SJSA1 (cell line): ENCODE measurements at regions not wholly inside any gene's neighbourhood (a gene's known extent, or its start where the extent isn't known, plus 50 kb on each side); places are given as distances from the start of the nearest gene placed in this dataset.

Source experiments
- DNase-seq, 2 experiments: peaks; one replicate each; pipeline ENCODE4 v3.0.0-alpha.2; 2015 to 2020; ENCODE audit warnings: low spot score in 2 of 2, low read depth in 1 of 2
- H3K27ac ChIP-seq: fragments of 250-450 bp; sonication (Bioruptor Pico); 2 replicates; pipeline ENCODE4 v1.5.1; 2020; ENCODE audit warnings: mild to moderate bottlenecking, moderate library complexity
- H3K27me3 ChIP-seq: fragments of 250-450 bp; sonication (Bioruptor Pico); replicated peaks from 2 replicates; pipeline ENCODE4 v1.5.1; 2020; ENCODE audit warnings: mild to moderate bottlenecking, moderate library complexity
- H3K36me3 ChIP-seq: fragments of 250-450 bp; sonication (Bioruptor Pico); 2 replicates; pipeline ENCODE4 v1.5.1; 2020; ENCODE audit warnings: mild to moderate bottlenecking
- H3K4me1 ChIP-seq: fragments of 250-450 bp; sonication (Bioruptor Pico); replicated peaks from 2 replicates; pipeline ENCODE4 v1.6.1; 2021; ENCODE audit warnings: mild to moderate bottlenecking
- H3K4me3 ChIP-seq: fragments of 250-450 bp; sonication (Bioruptor Pico); 2 replicates; pipeline ENCODE4 v1.5.1; 2020; ENCODE audit warnings: mild to moderate bottlenecking
- H3K9me3 ChIP-seq: fragments of 250-450 bp; sonication (Bioruptor Pico); replicated peaks from 2 replicates; pipeline ENCODE4 v1.5.1; 2020; ENCODE audit warnings: mild to moderate bottlenecking

GRCh38 chr16:79293836-79294460, 306.6 kb downstream of the MAF start:
- Histone ChIP-seq H3K9me3 (no peaks in the 10 kb centered on the region), H3K36me3 (no peaks in the 10 kb centered on the region), H3K4me3 (no peak overlapping the region), H3K27me3 (no peaks in the 10 kb centered on the region), H3K4me1 (no peaks in the 10 kb centered on the region), H3K27ac (no peak overlapping the region)
- no peak for DNase-seq

DNA sequence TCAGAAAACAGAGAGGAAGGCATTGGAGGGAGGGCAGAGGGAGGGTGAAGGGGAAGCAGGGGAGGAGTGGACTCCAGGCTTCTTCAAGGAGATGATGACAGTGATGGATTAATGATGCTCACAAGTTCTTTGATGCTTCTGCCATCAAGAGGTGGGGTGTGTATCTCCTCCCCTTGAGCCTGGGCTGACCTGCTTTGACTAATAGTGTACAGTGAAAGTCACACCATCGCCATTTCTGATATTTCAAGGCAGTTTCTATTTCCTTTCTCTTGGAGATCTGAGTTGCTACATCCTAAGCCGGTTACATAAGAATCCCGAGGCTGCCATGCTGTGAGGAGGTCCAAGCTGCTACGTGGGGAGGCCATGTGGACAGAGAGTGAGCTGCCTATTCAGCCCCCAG, 312.5 kb downstream of the MAF start:
- Histone ChIP-seq H3K27me3 (no peaks in the 10 kb centered on the region), H3K4me3 (no peak overlapping the region), H3K36me3 (no peaks in the 10 kb centered on the region), H3K4me1 (no peaks in the 10 kb centered on the region), H3K27ac (no peak overlapping the region), H3K9me3 (no peaks in the 10 kb centered on the region)
- DNase-seq = no peak

DNA sequence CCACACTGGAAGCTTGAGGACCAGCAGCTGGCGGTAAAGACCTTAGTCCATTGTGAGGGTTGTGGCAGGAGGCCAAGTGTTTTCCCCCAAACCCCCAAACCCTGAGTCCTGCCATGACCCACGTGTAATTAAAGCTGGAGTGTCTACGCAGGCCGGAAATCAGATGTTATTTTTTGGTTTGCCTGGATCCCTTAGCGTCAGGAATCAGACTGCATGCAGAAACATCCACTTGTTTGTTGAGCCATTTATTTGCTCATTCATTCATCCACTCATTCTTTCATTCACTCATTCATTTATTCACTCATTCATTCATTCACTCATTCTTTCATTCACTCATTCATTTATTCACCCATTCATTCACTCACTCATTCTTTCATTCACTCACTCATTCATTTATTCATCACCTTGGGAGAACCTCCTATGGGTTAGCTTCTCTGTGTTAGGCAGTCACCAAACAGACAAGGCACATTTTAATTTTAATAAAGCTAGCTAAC, 313.1 kb downstream of the MAF start:
- no peaks in the 10 kb centered on the region for H3K36me3 ChIP-seq
- H3K27ac ChIP-seq = no peak overlapping the region
- H3K4me1 ChIP-seq = no peaks in the 10 kb centered on the region
- H3K27me3 ChIP-seq = no peaks in the 10 kb centered on the region
- no peak overlapping the region for H3K4me3 ChIP-seq
- H3K9me3 ChIP-seq = no peaks in the 10 kb centered on the region
- DNase-seq = no peak

GRCh38 chr16:79286646-79287423, 313.7 kb downstream of the MAF start:
- DNase-seq = no peak
- H3K4me1 ChIP-seq = no peaks in the 10 kb centered on the region

GRCh38 chr16:79284766-79285165, 315.8 kb downstream of the MAF start:
- no peak overlapping the region for H3K4me3 ChIP-seq
- no peaks in the 10 kb centered on the region for H3K9me3 ChIP-seq
- no peaks in the 10 kb centered on the region for H3K4me1 ChIP-seq
- DNase-seq = no peak
- no peaks in the 10 kb centered on the region for H3K36me3 ChIP-seq
- no peak overlapping the region for H3K27ac ChIP-seq
- no peaks in the 10 kb centered on the region for H3K27me3 ChIP-seq

More at GRCh38 chr16:79286646-79287423, 313.7 kb downstream of the MAF start:
- Histone ChIP-seq H3K36me3 (no peaks in the 10 kb centered on the region), H3K27me3 (no peaks in the 10 kb centered on the region), H3K27ac (no peak overlapping the region), H3K9me3 (no peaks in the 10 kb centered on the region), H3K4me3 (no peak overlapping the region)

DNA sequence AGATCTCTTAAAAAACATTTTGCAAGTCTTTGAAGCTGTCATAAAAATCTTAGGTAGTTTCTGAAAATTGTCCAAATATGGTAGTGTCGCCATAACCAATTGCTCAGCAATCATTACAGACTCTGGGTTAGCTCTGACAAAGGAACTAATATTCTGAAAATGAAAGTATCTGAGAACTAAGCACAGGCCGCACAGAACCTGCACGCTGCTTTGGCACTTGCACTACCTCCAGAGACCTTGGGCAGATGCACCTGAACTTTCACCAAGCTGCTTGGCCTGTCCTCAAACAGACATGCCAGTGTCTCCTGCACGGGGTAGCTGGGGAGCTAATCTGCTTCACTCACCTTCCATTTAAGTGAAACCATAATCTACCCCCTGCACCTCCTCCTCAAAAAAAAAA, 317.0 kb downstream of the MAF start:
- Histone ChIP-seq H3K27ac (no peak overlapping the region), H3K4me1 (no peaks in the 10 kb centered on the region), H3K4me3 (no peak overlapping the region), H3K27me3 (no peaks in the 10 kb centered on the region), H3K9me3 (no peaks in the 10 kb centered on the region), H3K36me3 (no peaks in the 10 kb centered on the region)
- DNase-seq = no peak

GRCh38 chr16:79282806-79283205, 317.7 kb downstream of the MAF start:
- Histone ChIP-seq H3K27ac (no peak overlapping the region), H3K27me3 (no peaks in the 10 kb centered on the region), H3K36me3 (no peaks in the 10 kb centered on the region), H3K4me3 (no peak overlapping the region), H3K4me1 (no peaks in the 10 kb centered on the region), H3K9me3 (no peaks in the 10 kb centered on the region)
- DNase-seq = no peak

DNA sequence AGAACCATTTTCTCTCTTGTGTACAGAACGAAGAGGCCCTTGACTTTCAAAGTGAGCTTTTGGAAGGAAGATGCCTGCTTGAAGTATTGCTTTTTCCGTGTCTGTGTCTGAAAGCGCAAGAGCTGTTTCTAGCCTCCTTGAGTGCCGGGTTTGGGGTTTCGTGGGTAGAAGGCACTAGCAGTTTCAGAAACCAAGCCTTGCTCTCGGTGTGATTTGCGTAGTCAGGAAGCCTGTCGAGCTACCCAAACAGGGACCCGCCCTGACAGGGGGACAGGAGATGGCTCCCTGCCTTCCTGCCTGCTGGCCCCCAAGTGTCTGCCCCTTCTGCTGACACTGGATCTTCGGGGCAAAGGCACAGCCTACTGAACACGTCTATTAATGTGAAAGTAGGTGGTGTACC, 322.0 kb downstream of the MAF start:
- H3K36me3 ChIP-seq = no peaks in the 10 kb centered on the region
- no peak overlapping the region for H3K27ac ChIP-seq
- H3K27me3 ChIP-seq = no peaks in the 10 kb centered on the region
- no peaks in the 10 kb centered on the region for H3K4me1 ChIP-seq
- no peaks in the 10 kb centered on the region for H3K9me3 ChIP-seq
- H3K4me3 ChIP-seq = no peak overlapping the region
- DNase-seq = no peak

GRCh38 chr16:79276501-79276900, 324.0 kb downstream of the MAF start:
- no peak overlapping the region for H3K27ac ChIP-seq
- H3K36me3 ChIP-seq = no peaks in the 10 kb centered on the region
- no peak for DNase-seq
- no peaks in the 10 kb centered on the region for H3K9me3 ChIP-seq
- no peaks in the 10 kb centered on the region for H3K4me1 ChIP-seq
- no peaks in the 10 kb centered on the region for H3K27me3 ChIP-seq
- no peak overlapping the region for H3K4me3 ChIP-seq

GRCh38 chr16:79274264-79274663, 326.3 kb downstream of the MAF start:
- Histone ChIP-seq H3K27me3 (no peaks in the 10 kb centered on the region), H3K9me3 (no peaks in the 10 kb centered on the region), H3K4me1 (no peaks in the 10 kb centered on the region), H3K4me3 (no peak overlapping the region), H3K36me3 (no peaks in the 10 kb centered on the region), H3K27ac (no peak overlapping the region)
- DNase-seq = no peak

GRCh38 chr16:79272141-79272577, 328.4 kb downstream of the MAF start:
- Histone ChIP-seq H3K36me3 (no peaks in the 10 kb centered on the region), H3K4me3 (no peak overlapping the region), H3K9me3 (no peaks in the 10 kb centered on the region), H3K27me3 (no peaks in the 10 kb centered on the region), H3K27ac (no peak overlapping the region), H3K4me1 (no peaks in the 10 kb centered on the region)
- DNase-seq = no peak

DNA sequence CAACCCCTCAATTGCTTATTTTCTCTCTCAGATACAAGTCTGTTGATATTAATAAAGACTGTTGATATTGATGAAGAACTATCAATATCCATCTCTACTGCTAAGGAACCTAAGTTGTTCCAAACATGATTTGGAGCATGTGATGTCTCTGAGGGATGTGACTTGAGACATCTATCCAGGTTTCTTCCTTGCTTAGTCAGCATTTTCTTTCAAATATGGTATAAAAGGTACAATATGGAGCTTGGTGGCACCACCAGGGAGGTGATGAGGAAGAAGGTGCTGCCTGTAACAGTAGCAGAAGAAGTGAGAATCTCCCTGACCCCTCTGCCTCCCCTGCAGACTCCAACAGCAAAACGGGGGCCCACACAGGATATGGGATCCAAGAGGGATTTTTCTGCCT, 329.0 kb downstream of the MAF start:
- H3K27ac ChIP-seq = no peak overlapping the region
- H3K9me3 ChIP-seq = no peaks in the 10 kb centered on the region
- no peak overlapping the region for H3K4me3 ChIP-seq
- no peak for DNase-seq
- no peaks in the 10 kb centered on the region for H3K36me3 ChIP-seq
- H3K27me3 ChIP-seq = no peaks in the 10 kb centered on the region
- no peaks in the 10 kb centered on the region for H3K4me1 ChIP-seq

GRCh38 chr16:79270011-79270410, 330.5 kb downstream of the MAF start:
- Histone ChIP-seq H3K9me3 (no peaks in the 10 kb centered on the region), H3K27ac (no peak overlapping the region), H3K4me3 (no peak overlapping the region), H3K27me3 (no peaks in the 10 kb centered on the region), H3K4me1 (no peaks in the 10 kb centered on the region), H3K36me3 (no peaks in the 10 kb centered on the region)
- no peak for DNase-seq

DNA sequence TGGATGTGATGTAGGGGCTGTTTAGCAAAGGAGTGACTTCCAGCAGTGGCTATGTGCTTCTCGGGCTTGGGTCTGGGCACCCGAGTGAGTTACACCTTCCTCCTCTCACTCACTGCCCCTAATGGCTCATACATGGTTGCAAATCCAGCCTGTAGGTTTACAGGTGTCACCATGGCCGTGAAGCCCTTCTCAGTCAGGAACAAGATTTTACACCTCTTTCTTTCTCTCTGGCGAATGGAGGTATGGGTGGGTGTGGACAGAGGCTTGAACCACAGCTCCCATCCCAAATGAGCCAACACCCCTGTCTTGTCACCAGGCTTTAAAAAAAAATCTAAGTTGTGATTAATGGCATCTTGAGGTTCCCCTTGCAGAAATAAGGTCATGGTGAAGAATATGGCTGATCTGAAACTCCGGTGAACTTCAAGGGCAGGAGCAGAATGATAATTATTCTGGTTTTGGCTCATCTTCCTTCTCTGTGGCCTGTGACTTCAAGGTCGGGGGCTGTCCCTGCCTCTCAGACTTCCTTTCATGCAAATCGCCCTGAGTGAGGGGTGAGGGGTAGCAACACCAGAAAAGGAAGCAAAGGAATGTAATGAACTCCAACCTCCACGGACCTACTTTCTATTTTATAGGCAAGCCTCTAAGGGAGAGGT, 331.2 kb downstream of the MAF start:
- no peak overlapping the region for H3K4me3 ChIP-seq
- H3K4me1 ChIP-seq = no peaks in the 10 kb centered on the region
- H3K27me3 ChIP-seq = no peaks in the 10 kb centered on the region
- no peak for DNase-seq
- H3K27ac ChIP-seq = no peak overlapping the region
- no peaks in the 10 kb centered on the region for H3K36me3 ChIP-seq
- H3K9me3 ChIP-seq = no peaks in the 10 kb centered on the region
